DND-41 (cell line): ENCODE measurements at regions not wholly inside any gene's neighbourhood (a gene's known extent, or its start where the extent isn't known, plus 50 kb on each side); places are given as distances from the start of the nearest gene placed in this dataset.

ENCODE experiments used
- ATAC-seq: fragments of 200-7000 bp; cut with Tn5 transposase; 3 replicates; pipeline ENCODE4 v1.9.1; 2021; ENCODE audit warnings: low read depth; ENCODE audit not compliant: insufficient read depth
- DNase-seq: peaks from one replicate; pipeline ENCODE4 v3.0.0-alpha.2; 2020
- H2AFZ ChIP-seq: 2 replicates; pipeline ENCODE4 v1.6.0; 2012; ENCODE audit warnings: low read depth, low read length
- H3K27ac ChIP-seq: 2 replicates; pipeline ENCODE4 v1.5.1; 2012; ENCODE audit warnings: low read length, inconsistent platforms
- H3K27me3 ChIP-seq: fragments of 200-600 bp; sonication (generic); 2 replicates; pipeline ENCODE4 v1.6.0; 2012; ENCODE audit warnings: low read length, mild to moderate bottlenecking, inconsistent platforms; ENCODE audit not compliant: insufficient read depth, poor library complexity
- H3K36me3 ChIP-seq: 2 replicates; pipeline ENCODE4 v1.5.1; 2012; ENCODE audit warnings: low read length, inconsistent platforms; ENCODE audit not compliant: insufficient read depth
- H3K4me1 ChIP-seq: 2 replicates; pipeline ENCODE4 v1.5.1; 2012; ENCODE audit warnings: mild to moderate bottlenecking, low read length; ENCODE audit not compliant: insufficient read depth
- H3K4me2 ChIP-seq: 2 replicates; pipeline ENCODE4 v1.6.0; 2012; ENCODE audit warnings: mild to moderate bottlenecking, moderate library complexity, low read length, inconsistent platforms; ENCODE audit not compliant: insufficient read depth
- H3K4me3 ChIP-seq, 2 experiments: fragments of 200-600 bp in 1 of 2; shearing (Covaris generic) in 1 of 2; 2 replicates each; pipeline ENCODE4 v1.5.1; 2012 to 2016; ENCODE audit warnings: inconsistent platforms in 2 of 2, low read length in 2 of 2, mild to moderate bottlenecking in 2 of 2, low read depth in 1 of 2, moderate library complexity in 1 of 2
- H3K79me2 ChIP-seq: 2 replicates; pipeline ENCODE4 v1.6.0; 2012; ENCODE audit warnings: low read length, inconsistent platforms; ENCODE audit not compliant: insufficient read depth
- H3K9ac ChIP-seq: 2 replicates; pipeline ENCODE4 v1.6.0; 2012; ENCODE audit warnings: low read depth, mild to moderate bottlenecking, inconsistent platforms, low read length, moderate library complexity
- H3K9me3 ChIP-seq: 2 replicates; pipeline ENCODE4 v1.5.1; 2012; ENCODE audit warnings: low read length, moderate library complexity, mild to moderate bottlenecking, inconsistent platforms; ENCODE audit not compliant: insufficient read depth, severe bottlenecking
- H4K20me1 ChIP-seq: 2 replicates; pipeline ENCODE4 v1.6.0; 2012; ENCODE audit warnings: low read length; ENCODE audit not compliant: insufficient read depth
- CTCF ChIP-seq: IDR thresholded peaks from 2 replicates; pipeline ENCODE4 v1.5.1; 2012; ENCODE audit warnings: borderline replicate concordance, low read length, moderate library complexity, mild to moderate bottlenecking; ENCODE audit not compliant: poor library complexity, severe bottlenecking; ENCODE audit errors: extremely low read depth
- EZH2 ChIP-seq: IDR thresholded peaks from 3 replicates; pipeline ENCODE4 v1.6.1; 2012; ENCODE audit warnings: borderline replicate concordance, low read depth, mild to moderate bottlenecking, moderate library complexity, low read length, inconsistent platforms; ENCODE audit not compliant: severe bottlenecking

- ATAC-seq: no peak
- Histone ChIP-seq H3K27me3 (no peaks in the 10 kb centered on the region), H3K4me1 (peaks cover 7% of the 10 kb centered on the region), H4K20me1 (no peaks in the 10 kb centered on the region), H3K36me3 (no peaks in the 10 kb centered on the region), H3K79me2 (no peaks in the 10 kb centered on the region), H3K9me3 (no peaks in the 10 kb centered on the region), H3K9ac (no peak overlapping the region), H3K4me3 (no peak overlapping the region), H3K27ac (no peak overlapping the region), H2AFZ (no peak overlapping the region), H3K4me2 (no peak overlapping the region)
- no peak for DNase-seq
- TF ChIP-seq CTCF (no peak), EZH2 (no peak)
Observed at GRCh38 chr20:39213476-39214145, 251.5 kb downstream of the DHX35 start.

GRCh38 chr20:39211060-39211748 is 249.1 kb downstream of the DHX35 start:
- Histone ChIP-seq H3K9me3 (no peaks in the 10 kb centered on the region), H3K4me1 (peaks cover 7% of the 10 kb centered on the region), H4K20me1 (no peaks in the 10 kb centered on the region), H2AFZ (no peak overlapping the region), H3K4me3 (no peak overlapping the region), H3K4me2 (no peak overlapping the region), H3K36me3 (no peaks in the 10 kb centered on the region), H3K79me2 (no peaks in the 10 kb centered on the region), H3K9ac (no peak overlapping the region), H3K27me3 (no peaks in the 10 kb centered on the region), H3K27ac (no peak overlapping the region)
- DNase-seq: no peak
- ATAC-seq: no peak
- TF ChIP-seq CTCF (no peak), EZH2 (no peak)

- Histone ChIP-seq H4K20me1 (no peaks in the 10 kb centered on the region), H3K79me2 (no peaks in the 10 kb centered on the region), H3K36me3 (no peaks in the 10 kb centered on the region), H3K27ac (no peak overlapping the region), H3K9me3 (no peaks in the 10 kb centered on the region), H3K4me2 (no peak overlapping the region), H3K4me1 (peaks cover 7% of the 10 kb centered on the region), H3K4me3 (no peak overlapping the region), H2AFZ (no peak overlapping the region), H3K27me3 (no peaks in the 10 kb centered on the region), H3K9ac (no peak overlapping the region)
- TF ChIP-seq EZH2 (no peak), CTCF (no peak)
- no peak for ATAC-seq
- no peak for DNase-seq
Observed at GRCh38 chr20:39210341-39211036, 248.3 kb downstream of the DHX35 start.
